GM10847 (cell line): ENCODE measurements at regions not wholly inside any gene's neighbourhood (a gene's known extent, or its start where the extent isn't known, plus 50 kb on each side); places are given as distances from the start of the nearest gene placed in this dataset.

Experiments
- POLR2A ChIP-seq: IDR thresholded peaks from 2 replicates; pipeline ENCODE4 v1.6.1; 2011; ENCODE audit not compliant: insufficient read length; ENCODE audit errors: extremely low read depth

GRCh38 chr6:113182370-113183141 lies 674.6 kb upstream of the MARCKS start:
- no peak for TF ChIP-seq POLR2A

GRCh38 chr6:113184291-113184690 lies 672.9 kb upstream of the MARCKS start:
- no peak for TF ChIP-seq POLR2A

- no peak for TF ChIP-seq POLR2A
Measured at GRCh38 chr6:113184736-113185135, 672.4 kb upstream of the MARCKS start.

- TF ChIP-seq POLR2A, result no peak
Measured at GRCh38 chr6:113185299-113185698, 671.8 kb upstream of the MARCKS start.

GRCh38 chr6:113187661-113188060 lies 669.5 kb upstream of the MARCKS start:
- TF ChIP-seq POLR2A, result no peak

GRCh38 chr6:113188962-113189361 lies 668.2 kb upstream of the MARCKS start:
- TF ChIP-seq POLR2A, result no peak

GRCh38 chr6:113190170-113190569 lies 667.0 kb upstream of the MARCKS start:
- no peak for TF ChIP-seq POLR2A

- TF ChIP-seq POLR2A, result no peak
Measured at GRCh38 chr6:113194090-113194489, 663.1 kb upstream of the MARCKS start.

GRCh38 chr6:113202852-113203714 lies 654.1 kb upstream of the MARCKS start:
- TF ChIP-seq POLR2A, result no peak

- TF ChIP-seq POLR2A, result no peak
Measured at GRCh38 chr6:113203715-113204110, 653.4 kb upstream of the MARCKS start.

GRCh38 chr6:113205553-113205952 lies 651.6 kb upstream of the MARCKS start:
- no peak for TF ChIP-seq POLR2A

GRCh38 chr6:113208726-113209125 lies 648.4 kb upstream of the MARCKS start:
- TF ChIP-seq POLR2A, result no peak

- TF ChIP-seq POLR2A, result no peak
Measured at GRCh38 chr6:113209315-113209714, 647.8 kb upstream of the MARCKS start.

- no peak for TF ChIP-seq POLR2A
Measured at GRCh38 chr6:113211170-113211569, 646.0 kb upstream of the MARCKS start.

GRCh38 chr6:113219783-113220182 lies 637.4 kb upstream of the MARCKS start:
- TF ChIP-seq POLR2A, result no peak

GRCh38 chr6:113220832-113221231 lies 636.3 kb upstream of the MARCKS start:
- TF ChIP-seq POLR2A, result no peak
